NCI-H2196 (cell line): ENCODE measurements at regions not wholly inside any gene's neighbourhood (a gene's known extent, or its start where the extent isn't known, plus 50 kb on each side); places are given as distances from the start of the nearest gene placed in this dataset.

Experiments
- DNase-seq: peaks from one replicate; lab custom pipeline; 2025; ENCODE audit not compliant: unreplicated experiment; lab: John Stamatoyannopoulos, UW

- DNase-seq, result no peak
Observed at GRCh38 chr10:3850999-3851937, 66.3 kb upstream of the KLF6 start.

- no peak for DNase-seq
Observed at GRCh38 chr10:3848775-3849635, 64.0 kb upstream of the KLF6 start.

- DNase-seq, result no peak
Observed at GRCh38 chr10:3848005-3848774, 63.2 kb upstream of the KLF6 start.

- DNase-seq, result no peak
Observed at GRCh38 chr10:3846736-3847135, 61.7 kb upstream of the KLF6 start.

GRCh38 chr10:3844491-3845025 is 59.5 kb upstream of the KLF6 start:
- no peak for DNase-seq

DNA sequence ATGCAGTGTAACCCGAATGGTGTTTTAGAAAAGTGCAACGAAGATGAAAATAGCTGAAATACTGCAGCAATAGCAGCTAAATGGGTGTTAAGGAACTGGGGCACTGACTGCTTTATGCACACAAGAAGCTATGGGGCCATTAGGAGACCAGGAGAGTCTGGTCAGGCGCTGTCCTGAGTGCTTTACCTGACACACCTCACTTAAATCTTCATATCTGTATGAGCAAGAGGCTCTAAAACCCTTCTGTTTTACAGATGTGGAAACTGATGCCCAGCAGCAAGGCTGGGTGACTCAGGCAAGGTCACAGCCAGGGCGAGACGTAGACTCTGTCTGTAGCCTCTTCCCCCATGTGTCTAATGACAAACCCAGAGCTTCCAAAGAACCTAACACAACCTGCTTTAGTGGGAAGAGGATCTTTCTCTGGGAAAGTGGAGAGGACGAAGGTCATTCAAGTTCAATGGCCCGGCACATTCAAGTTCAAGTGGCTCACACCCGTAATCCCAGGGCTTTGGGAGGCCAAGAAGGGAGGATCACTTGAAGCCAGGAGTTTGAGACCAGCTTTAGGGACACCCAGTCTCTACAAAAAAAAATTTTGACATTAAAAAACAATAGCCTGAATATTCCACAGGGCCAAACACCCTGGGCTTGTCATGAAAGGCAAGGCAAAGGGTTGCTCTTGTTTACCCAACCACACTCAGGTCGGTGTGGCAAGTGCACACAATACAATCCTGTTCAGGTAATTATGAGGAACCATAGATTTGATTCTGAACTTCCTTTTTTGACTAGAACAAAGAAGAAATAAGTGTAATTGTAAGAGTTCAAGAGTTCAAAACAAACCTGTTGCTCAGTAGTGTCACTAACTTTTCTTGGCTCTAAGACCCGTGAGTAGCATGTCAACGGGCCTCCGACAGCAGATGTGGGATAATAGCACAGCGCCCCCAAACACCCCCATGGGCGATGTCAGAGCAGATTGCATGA is 53.7 kb upstream of the KLF6 start:
- DNase-seq, result no peak

GRCh38 chr10:3837647-3838459 is 52.8 kb upstream of the KLF6 start:
- DNase-seq, result no peak

GRCh38 chr10:3836222-3836820 is 51.3 kb upstream of the KLF6 start:
- no peak for DNase-seq

DNA sequence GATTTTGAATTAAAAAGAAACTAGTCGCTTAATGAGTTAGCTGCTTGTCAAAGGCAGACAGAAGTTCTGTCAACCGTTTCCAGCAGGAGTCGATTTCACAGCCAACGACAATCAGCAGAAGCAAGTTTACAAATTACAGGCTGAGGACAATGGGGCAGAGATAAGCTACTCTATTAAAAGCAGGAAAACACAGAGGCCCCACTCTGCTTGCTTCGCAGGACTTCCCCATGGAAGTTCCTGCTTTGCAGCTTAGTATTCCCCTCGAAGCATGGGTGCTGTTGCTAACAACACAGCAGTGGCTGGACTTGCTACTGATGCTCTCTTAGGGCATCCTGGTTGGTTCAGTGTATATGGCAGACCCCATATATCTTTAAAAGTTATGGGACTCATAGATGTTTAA is 50.8 kb upstream of the KLF6 start:
- DNase-seq, result no peak

DNA sequence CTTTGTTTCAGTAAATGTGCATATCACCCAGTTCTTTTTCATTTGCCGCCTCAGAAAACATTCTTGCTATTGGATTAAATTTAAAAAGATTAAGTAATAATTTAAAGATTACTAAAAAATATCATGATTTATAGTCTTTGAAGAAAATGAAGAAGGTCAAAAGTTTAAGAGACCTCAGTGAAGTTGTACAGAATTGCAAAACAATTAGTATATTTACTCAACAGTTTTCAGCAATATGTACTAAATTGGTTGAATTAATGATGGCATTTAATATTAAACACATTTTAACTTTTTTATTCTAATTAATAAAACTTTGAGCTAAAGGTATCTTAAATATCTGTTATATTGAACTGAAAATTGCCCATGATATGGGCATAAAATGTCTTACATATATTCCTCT is 49.9 kb upstream of the KLF6 start:
- DNase-seq, result no peak
